HG03521 (cell line): ENCODE measurements at regions not wholly inside any gene's neighbourhood (a gene's known extent, or its start where the extent isn't known, plus 50 kb on each side); places are given as distances from the start of the nearest gene placed in this dataset.

Experiments used
- ATAC-seq: cut with Tn5 transposase; IDR thresholded peaks from one replicate; pipeline ENCODE4 v1.9.1; 2021; ENCODE audit warnings: mild to moderate bottlenecking, moderate library complexity; ENCODE audit not compliant: unreplicated experiment

- ATAC-seq = no peak
These were observed 153.8 kb upstream of the CMC1 start for GRCh38 chr3:28087591-28087990.

DNA sequence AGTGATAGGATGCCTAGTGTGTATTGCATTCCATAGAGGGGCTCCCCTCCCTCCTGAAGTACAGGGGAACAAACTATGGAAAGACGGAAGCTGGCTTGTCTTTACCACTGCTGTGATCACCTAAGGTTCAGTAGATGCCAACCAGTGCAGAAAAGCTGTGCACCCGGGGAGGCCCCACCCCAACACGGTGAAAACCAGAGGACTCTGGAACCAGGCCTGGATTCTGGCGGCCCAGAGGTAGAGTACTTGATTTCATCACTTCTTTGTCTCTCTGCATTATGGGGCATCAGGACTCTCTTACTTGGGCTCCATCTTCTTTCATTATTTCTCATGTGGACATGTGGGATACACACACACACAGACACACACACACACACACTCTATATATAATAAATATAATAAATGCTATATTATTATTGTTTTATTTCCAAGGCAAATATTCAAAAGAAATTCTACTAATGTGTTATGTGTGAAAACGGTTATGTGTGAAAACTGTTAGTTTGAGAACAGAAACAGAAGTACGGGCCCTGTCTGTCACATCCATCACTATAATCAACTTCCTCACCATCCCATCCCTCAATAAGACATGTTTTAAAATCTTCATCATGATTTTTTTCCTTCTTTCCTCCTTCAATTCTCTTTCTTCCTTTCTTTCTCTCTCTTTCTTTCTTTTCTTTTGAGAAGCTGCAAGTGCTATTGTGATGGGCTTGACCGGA lies 152.4 kb upstream of the CMC1 start:
- no peak for ATAC-seq

- no peak for ATAC-seq
These were observed 151.9 kb upstream of the CMC1 start for GRCh38 chr3:28089527-28089897.

GRCh38 chr3:28099296-28099695 lies 142.1 kb upstream of the CMC1 start:
- no peak for ATAC-seq

- ATAC-seq = no peak
These were observed 139.7 kb upstream of the CMC1 start for GRCh38 chr3:28101705-28102104.

GRCh38 chr3:28103861-28104260 lies 137.6 kb upstream of the CMC1 start:
- no peak for ATAC-seq

DNA sequence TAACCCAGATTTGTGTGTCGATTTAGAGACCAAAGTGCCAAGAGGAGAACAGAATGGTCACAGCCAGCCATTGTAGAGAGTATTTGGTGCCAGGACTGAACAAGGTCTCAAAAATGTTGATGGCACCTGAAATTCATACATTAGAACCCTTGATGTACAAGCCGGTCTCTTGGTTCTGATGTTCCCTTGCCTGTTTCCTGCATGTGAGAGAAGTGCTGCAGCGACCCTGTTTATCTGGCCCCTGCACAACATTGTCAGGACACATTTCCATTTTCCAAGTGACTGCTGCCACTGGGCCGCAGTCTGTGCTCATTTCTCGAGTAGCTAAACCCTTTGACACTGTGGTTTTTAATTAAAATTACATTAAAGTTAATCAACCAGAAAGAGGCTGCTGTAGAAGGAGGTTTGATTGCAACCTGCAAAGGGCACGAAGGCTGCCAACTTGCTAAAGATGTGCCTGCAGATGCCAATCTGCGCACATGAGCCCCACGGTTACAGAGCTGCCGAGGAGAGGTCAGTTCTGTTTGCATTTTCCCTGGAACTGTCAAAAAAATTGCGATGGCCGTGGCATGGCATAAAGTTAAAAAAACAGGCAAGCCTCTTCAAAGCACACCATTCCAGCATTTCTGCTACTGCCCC lies 136.4 kb upstream of the CMC1 start:
- no peak for ATAC-seq

- no peak for ATAC-seq
These were observed 131.6 kb upstream of the CMC1 start for GRCh38 chr3:28109829-28110228.

GRCh38 chr3:28110869-28111268 lies 130.6 kb upstream of the CMC1 start:
- ATAC-seq = no peak

DNA sequence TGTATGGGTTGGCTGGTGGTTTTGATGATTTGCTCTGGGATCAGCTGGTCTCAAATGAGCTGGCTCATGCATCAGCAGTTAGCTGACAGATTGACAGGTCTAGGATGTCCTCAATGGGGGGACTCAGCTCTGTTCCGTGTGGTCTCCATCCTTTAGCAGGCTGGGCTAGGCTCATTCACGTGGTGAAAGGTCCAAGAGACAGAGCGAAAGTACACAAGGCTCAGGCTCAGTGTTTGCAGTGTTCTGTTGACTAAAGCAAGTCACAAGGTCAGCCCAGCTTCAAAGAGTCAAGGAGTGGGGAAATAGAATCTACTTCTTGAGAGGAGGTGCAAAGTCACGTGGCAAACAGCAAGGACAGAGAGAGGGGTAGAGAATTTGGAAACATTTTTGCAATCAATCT lies 126.5 kb upstream of the CMC1 start:
- ATAC-seq = no peak

DNA sequence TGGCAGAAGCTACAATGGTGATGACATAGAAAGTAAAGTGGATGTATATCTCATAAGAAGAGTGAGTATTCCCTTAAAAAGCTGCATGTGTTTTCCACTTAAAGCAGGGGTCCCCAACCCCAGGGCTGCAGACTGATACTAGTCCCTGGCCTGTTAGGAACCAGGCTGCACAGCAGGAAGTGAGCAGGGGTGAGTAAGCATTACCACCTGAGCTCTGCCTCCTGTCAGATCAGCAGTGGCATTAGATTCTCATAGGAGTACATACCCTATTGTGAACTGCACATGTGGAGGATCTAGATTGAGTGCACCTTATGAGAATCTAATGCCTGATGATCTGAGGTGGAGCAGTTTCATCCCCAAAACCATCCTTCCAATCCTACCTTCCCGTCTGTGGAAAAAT lies 126.1 kb upstream of the CMC1 start:
- ATAC-seq = no peak

- ATAC-seq = no peak
These were observed 123.8 kb upstream of the CMC1 start for GRCh38 chr3:28117598-28117997.

DNA sequence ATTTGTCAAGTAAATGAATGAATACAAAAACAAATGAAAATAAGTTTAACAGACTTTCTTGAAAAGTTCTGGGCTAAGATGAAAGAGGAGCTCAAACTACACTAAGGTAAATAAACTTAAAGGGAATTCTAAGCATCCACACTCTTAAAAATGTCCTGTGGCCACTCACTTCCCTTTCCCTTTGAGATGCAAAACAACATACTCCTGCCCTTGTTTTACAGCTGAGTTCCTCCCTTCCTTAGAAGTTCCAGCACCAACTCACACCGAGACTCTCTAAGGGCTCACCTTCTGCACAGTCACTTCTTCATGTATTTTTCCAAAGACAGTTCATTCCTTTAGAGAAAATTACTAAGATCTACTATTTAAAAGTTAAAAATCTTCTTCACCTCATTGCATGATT lies 123.3 kb upstream of the CMC1 start:
- no peak for ATAC-seq

DNA sequence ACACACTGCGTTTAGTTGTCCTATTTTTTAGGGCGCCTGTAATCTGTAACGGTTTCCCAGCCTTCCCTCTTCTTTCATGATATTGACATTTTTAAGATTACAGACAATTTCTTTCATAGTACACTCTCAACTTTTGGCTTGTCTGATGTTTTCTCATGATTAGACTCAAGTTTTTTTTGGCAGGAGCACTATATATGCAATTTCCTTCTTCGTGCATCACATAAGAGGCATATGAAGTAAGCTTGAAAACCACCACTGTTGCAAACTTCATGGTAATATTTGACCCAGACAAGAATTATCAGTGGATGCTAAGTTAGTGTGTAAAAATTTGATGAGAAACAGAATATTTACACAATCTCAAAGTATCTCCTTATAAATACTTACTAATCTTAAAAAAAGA lies 119.2 kb upstream of the CMC1 start:
- ATAC-seq = no peak

DNA sequence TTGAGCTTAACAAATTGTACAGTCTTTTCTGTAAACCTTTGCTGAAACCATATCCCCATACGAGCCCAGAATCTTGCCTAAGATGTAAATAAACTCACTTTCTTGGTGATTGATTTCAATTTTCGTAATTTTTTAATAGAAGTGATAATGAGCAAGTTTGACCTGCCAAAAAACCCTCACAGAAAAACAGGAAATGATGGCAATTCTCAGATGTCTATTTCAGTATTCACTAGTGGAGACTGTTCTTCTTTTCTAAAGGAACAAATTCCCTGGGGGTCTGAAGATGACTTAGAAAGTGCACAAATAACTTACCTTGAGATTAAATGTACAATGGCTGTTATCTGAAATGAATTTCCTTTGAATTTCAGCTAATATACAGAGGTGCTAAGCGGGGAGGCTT lies 116.5 kb upstream of the CMC1 start:
- ATAC-seq = no peak

- ATAC-seq = no peak
These were observed 116.1 kb upstream of the CMC1 start for GRCh38 chr3:28125342-28125741.

GRCh38 chr3:28130836-28131235 lies 110.6 kb upstream of the CMC1 start:
- no peak for ATAC-seq

DNA sequence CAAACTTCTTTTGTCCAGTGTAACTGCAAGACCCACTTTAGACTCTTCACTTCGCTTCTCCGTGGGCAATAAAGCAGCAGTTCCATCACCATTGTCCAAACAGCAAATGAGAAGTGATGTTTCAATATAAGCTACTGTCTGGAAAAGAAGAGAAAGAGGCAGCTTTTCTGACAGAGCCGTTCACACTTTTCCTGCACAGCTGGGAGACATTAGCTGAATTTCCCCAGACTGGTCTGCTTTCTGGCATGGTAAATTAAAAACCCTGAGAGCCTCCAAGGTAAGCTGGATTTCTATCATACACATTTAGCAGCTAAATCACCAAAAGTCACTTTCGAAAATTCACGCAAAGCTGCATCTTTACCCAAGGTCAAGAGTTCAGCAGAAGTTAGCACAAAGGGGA lies 108.5 kb upstream of the CMC1 start:
- ATAC-seq = no peak

- no peak for ATAC-seq
These were observed 107.2 kb upstream of the CMC1 start for GRCh38 chr3:28134198-28134597.

- no peak for ATAC-seq
These were observed 106.5 kb upstream of the CMC1 start for GRCh38 chr3:28134792-28135375.

DNA sequence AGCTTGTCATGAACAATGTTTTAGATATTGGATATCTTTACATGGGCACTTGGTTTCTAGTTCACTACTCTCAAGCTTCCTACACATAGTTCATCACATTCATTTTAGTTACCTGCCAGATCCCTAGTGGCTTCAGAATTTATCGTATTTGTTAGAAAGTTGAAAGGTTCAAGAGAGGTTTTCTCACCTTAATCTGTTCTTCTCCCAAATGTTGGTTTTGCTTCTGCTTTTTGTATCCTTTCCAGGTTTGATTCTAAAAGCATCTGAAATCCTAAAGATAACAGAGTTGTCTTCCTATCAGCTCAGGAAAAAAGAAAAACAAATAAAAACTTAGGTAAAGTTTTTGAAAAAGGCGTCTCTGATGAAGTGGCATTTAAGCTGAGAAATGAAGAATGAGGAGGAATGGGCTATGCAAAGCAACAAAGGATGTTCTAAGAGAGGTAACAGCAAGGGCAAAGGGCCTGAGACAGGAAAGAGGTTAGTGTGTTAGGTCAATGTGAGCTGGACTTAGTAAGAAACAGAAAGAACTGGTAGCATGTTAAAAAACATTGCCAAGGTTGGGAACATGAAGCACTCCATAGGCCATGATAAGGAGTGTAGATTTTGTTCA lies 104.7 kb upstream of the CMC1 start:
- ATAC-seq = no peak

- ATAC-seq = no peak
These were observed 103.3 kb upstream of the CMC1 start for GRCh38 chr3:28138043-28138610.
